ENCODE measurements at regions not wholly inside any gene's neighbourhood (a gene's known extent, or its start where the extent isn't known, plus 50 kb on each side); places are given as distances from the start of the nearest gene placed in this dataset.
"Not testable (repeated sequence)": the region's sequence is repeated elsewhere in the genome, so short reads cannot be mapped to it uniquely, and the experiment has no call there.

GRCh38 chr12:131266591-131267467 lies 313.1 kb downstream of the ADGRD1 start:
- H3K4me3 ChIP-seq (ENCODE audit: low read depth, low read length): no peak overlapping the region
- no peak for DNase-seq (ENCODE audit: low read depth)

GRCh38 chr12:131267576-131267975 lies 313.9 kb downstream of the ADGRD1 start:
- Histone ChIP-seq H3K4me3 (ENCODE audit: low read depth, low read length) (no peak overlapping the region), H3K27me3 (ENCODE audit: control insufficient read depth, insufficient read depth, low read length) (no peaks in the 10 kb centered on the region), H3K36me3 (ENCODE audit: control insufficient read depth, insufficient read depth, low read length) (no peaks in the 10 kb centered on the region)
- DNase-seq (ENCODE audit: low read depth): no peak
- TF ChIP-seq CTCF (IDR thresholded peaks at IDR 0.05; ENCODE audit: insufficient read depth, low read length, poor library complexity, severe bottlenecking): no peak

More at GRCh38 chr12:131266591-131267467, 313.1 kb downstream of the ADGRD1 start:
- H3K36me3 ChIP-seq (ENCODE audit: control insufficient read depth, insufficient read depth, low read length): no peaks in the 10 kb centered on the region
- H3K27me3 ChIP-seq (ENCODE audit: control insufficient read depth, insufficient read depth, low read length): no peaks in the 10 kb centered on the region
- no peak for TF ChIP-seq CTCF (IDR thresholded peaks at IDR 0.05; ENCODE audit: insufficient read depth, low read length, poor library complexity, severe bottlenecking)

- not testable (repeated sequence) for H3K36me3 ChIP-seq (ENCODE audit: control insufficient read depth, insufficient read depth, low read length); DNase-seq (ENCODE audit: low read depth); H3K27me3 ChIP-seq (ENCODE audit: control insufficient read depth, insufficient read depth, low read length); H3K4me3 ChIP-seq (ENCODE audit: low read depth, low read length)
Observed at GRCh38 chr12:131268123-131268522, 314.4 kb downstream of the ADGRD1 start.

DNA sequence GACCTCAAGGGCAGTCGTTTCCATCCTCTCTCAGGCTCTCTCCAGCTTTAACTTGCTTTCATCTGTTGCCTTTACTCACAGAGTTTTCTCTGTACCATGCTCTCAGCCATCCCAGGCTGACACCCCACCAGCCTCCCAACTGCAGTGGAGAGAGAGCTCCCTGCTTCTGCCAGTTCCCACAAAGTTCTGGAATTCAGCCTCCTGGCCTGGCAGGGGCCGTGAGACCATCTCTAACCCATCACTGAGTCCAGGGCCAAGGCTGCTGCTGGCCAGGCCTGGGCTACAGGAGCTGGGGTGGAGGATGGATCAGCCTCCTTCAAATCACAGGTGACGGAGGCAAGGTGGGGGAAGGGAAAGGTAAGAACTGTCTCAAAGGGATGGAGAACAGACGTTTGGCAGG lies 314.9 kb downstream of the ADGRD1 start:
- H3K36me3 ChIP-seq (ENCODE audit: control insufficient read depth, insufficient read depth, low read length); H3K27me3 ChIP-seq (ENCODE audit: control insufficient read depth, insufficient read depth, low read length); H3K4me3 ChIP-seq (ENCODE audit: low read depth, low read length); DNase-seq (ENCODE audit: low read depth): not testable (repeated sequence)

DNA sequence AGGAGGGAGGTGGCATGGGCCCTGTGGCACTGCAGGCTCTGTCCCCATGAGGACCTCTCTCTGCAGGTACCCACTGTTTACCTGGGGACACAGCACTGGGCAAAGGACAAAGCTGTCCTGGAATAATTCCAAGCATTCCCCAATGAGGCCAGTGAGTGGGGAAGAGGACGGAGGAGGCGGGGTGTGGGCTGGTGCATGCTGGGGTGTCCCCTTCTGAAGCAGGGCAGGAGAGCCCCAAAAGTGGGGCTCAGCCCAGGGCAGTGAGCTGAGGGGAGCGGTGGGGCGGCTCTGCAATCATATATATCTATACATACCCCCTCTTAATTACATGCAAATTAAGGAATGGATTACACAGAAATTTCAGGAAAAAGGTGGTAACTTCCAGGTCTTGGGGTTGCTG lies 315.8 kb downstream of the ADGRD1 start:
- DNase-seq (ENCODE audit: low read depth): no peak
- no peak for TF ChIP-seq CTCF (IDR thresholded peaks at IDR 0.05; ENCODE audit: insufficient read depth, low read length, poor library complexity, severe bottlenecking)
- H3K36me3 ChIP-seq (ENCODE audit: control insufficient read depth, insufficient read depth, low read length): no peaks in the 10 kb centered on the region
- H3K4me3 ChIP-seq (ENCODE audit: low read depth, low read length): no peak overlapping the region
- H3K27me3 ChIP-seq (ENCODE audit: control insufficient read depth, insufficient read depth, low read length): no peaks in the 10 kb centered on the region

DNA sequence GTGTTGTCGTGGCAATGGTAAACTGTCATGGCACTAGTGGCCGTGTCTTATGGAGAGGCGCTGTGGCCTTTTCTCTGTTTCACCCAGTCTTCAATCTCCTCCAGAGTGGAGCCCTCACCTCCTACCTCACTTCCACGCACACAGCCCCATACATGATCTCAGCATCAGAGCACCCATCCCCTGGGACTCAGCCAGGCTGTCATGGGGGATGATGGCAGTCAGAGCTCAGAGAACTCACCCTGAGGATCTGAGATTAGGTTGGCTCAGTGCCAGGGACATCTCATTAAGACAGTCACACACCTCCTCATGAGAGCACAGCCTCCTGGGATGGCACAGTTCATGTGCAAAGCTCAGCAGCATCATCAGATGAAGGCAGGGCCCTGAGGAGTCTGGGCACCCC lies 316.3 kb downstream of the ADGRD1 start:
- not testable (repeated sequence) for H3K4me3 ChIP-seq (ENCODE audit: low read depth, low read length); DNase-seq (ENCODE audit: low read depth); H3K27me3 ChIP-seq (ENCODE audit: control insufficient read depth, insufficient read depth, low read length); H3K36me3 ChIP-seq (ENCODE audit: control insufficient read depth, insufficient read depth, low read length)

DNA sequence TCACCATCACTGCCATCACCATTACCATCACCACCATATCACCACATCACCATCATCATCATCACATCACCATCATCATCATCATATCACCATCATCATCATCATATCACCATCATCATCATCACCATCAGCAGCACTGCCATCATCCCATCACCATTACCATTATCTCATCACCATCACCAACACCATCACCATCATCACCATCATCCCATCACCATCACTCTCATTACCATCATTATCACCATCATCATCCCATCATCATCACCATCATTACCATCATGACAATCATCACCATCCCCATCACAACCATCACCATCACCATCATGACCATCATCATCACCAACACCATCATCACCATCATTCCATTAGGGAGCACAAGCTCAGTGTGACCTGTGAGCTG lies 318.0 kb downstream of the ADGRD1 start:
- no peaks in the 10 kb centered on the region for H3K36me3 ChIP-seq (ENCODE audit: control insufficient read depth, insufficient read depth, low read length)
- TF ChIP-seq CTCF (IDR thresholded peaks at IDR 0.05; ENCODE audit: insufficient read depth, low read length, poor library complexity, severe bottlenecking): no peak
- no peak for DNase-seq (ENCODE audit: low read depth)
- no peak overlapping the region for H3K4me3 ChIP-seq (ENCODE audit: low read depth, low read length)
- H3K27me3 ChIP-seq (ENCODE audit: control insufficient read depth, insufficient read depth, low read length): no peaks in the 10 kb centered on the region

DNA sequence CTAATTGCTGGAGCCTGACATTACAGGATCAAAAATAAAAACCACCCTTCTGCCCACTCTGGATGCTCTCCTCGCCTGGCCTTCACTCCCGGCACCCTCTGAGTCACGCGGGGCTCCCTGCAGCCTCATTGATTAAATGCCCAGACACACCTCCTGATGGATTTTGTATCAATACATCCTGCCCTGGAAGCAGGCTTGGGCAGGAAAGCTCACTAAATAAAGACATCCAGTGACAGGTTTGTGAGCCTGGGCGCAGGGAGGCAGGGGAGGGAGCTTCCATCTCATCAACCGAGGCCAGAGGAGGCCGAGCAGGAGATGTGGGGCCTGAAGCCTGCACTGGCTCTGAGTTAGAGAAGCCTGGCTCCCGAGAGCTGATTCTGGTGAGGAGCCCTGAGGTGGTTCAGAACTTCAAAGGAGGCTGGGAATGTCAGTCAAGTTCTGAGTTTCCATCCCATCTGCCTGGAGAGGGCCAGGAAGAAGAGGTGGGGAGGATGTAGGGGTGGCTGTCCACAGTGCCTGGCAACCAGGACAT lies 318.6 kb downstream of the ADGRD1 start:
- not testable (repeated sequence) for H3K4me3 ChIP-seq (ENCODE audit: low read depth, low read length); H3K27me3 ChIP-seq (ENCODE audit: control insufficient read depth, insufficient read depth, low read length); H3K36me3 ChIP-seq (ENCODE audit: control insufficient read depth, insufficient read depth, low read length); DNase-seq (ENCODE audit: low read depth)
